ENCODE measurements at regions not wholly inside any gene's neighbourhood (a gene's known extent, or its start where the extent isn't known, plus 50 kb on each side); places are given as distances from the start of the nearest gene placed in this dataset.

GRCh38 chr18:45562567-45563479, 52.5 kb upstream of the SLC14A2 start:
- TF ChIP-seq CTCF (IDR thresholded peaks at IDR 0.05 in 4 of 5, conservative IDR thresholded peaks at IDR 0.05 in 1 of 5) (no peak), POLR2A (IDR thresholded peaks at IDR 0.05) (no peak)
